Fibroblast of villous mesenchyme (primary cell): ENCODE measurements at regions not wholly inside any gene's neighbourhood (a gene's known extent, or its start where the extent isn't known, plus 50 kb on each side); places are given as distances from the start of the nearest gene placed in this dataset.

Source experiments
- DNase-seq: peaks from one replicate; pipeline ENCODE4 v3.0.0-alpha.2; 2010; ENCODE audit warnings: low read depth
- H3K4me3 ChIP-seq: 2 replicates; pipeline ENCODE4 v1.5.1; 2011; ENCODE audit warnings: low read depth, mild to moderate bottlenecking, low read length
- CTCF ChIP-seq: IDR thresholded peaks from 2 replicates; pipeline ENCODE4 v1.5.1; 2012; ENCODE audit warnings: low read depth, mild to moderate bottlenecking, low read length; ENCODE audit not compliant: insufficient read depth

GRCh38 chr2:34179511-34179910 is 580.4 kb upstream of the FAM98A start:
- no peak for DNase-seq
- TF ChIP-seq CTCF = no peak
- H3K4me3 ChIP-seq = no peak overlapping the region

- TF ChIP-seq CTCF = no peak
- DNase-seq = no peak
- no peak overlapping the region for H3K4me3 ChIP-seq
Observed at GRCh38 chr2:34178482-34178881, 579.4 kb upstream of the FAM98A start.

GRCh38 chr2:34176693-34177092 is 577.6 kb upstream of the FAM98A start:
- no peak for TF ChIP-seq CTCF
- DNase-seq = no peak
- no peak overlapping the region for H3K4me3 ChIP-seq

GRCh38 chr2:34174506-34174905 is 575.4 kb upstream of the FAM98A start:
- DNase-seq = no peak
- TF ChIP-seq CTCF = no peak

GRCh38 chr2:34162231-34162630 is 563.1 kb upstream of the FAM98A start:
- H3K4me3 ChIP-seq = no peak overlapping the region
- DNase-seq = no peak
- no peak for TF ChIP-seq CTCF

More at GRCh38 chr2:34174506-34174905, 575.4 kb upstream of the FAM98A start:
- H3K4me3 ChIP-seq = no peak overlapping the region

- no peak for TF ChIP-seq CTCF
- DNase-seq = no peak
- no peak overlapping the region for H3K4me3 ChIP-seq
Observed at GRCh38 chr2:34161549-34161948, 562.5 kb upstream of the FAM98A start.

- no peak overlapping the region for H3K4me3 ChIP-seq
- TF ChIP-seq CTCF = no peak
- DNase-seq = no peak
Observed at GRCh38 chr2:34159901-34160300, 560.8 kb upstream of the FAM98A start.
